A549 (cell line): ENCODE measurements at regions not wholly inside any gene's neighbourhood (a gene's known extent, or its start where the extent isn't known, plus 50 kb on each side); places are given as distances from the start of the nearest gene placed in this dataset.

Source experiments
- CHD2 ChIP-seq: fragments of 150-350 bp; IDR thresholded peaks from 2 replicates; pipeline ENCODE4 v1.6.1; 2014; ENCODE audit warnings: low read length; ENCODE audit not compliant: partially characterized antibody
- EP300 ChIP-seq, 2 experiments: fragments of >200 bp; sonication (Bioruptor Twin); formaldehyde crosslinking; IDR thresholded peaks; 2 replicates in 1 of 2; 3 replicates in 1 of 2; pipeline ENCODE4 v1.6.1; 2016 to 2017
- MYC ChIP-seq: IDR thresholded peaks from 2 replicates; pipeline ENCODE4 v1.6.1; 2012; ENCODE audit warnings: mild to moderate bottlenecking, inconsistent platforms, low read length, improper control_type of control experiment, borderline replicate concordance
- PHF8 ChIP-seq: fragments of 200-600 bp; sonication (generic); IDR thresholded peaks from 2 replicates; pipeline ENCODE4 v1.6.1; 2016; ENCODE audit warnings: low read depth, mild to moderate bottlenecking, antibody characterized with exemption, moderate library complexity, borderline replicate concordance
- POLR2A ChIP-seq: IDR thresholded peaks from 2 replicates; pipeline ENCODE4 v1.6.1; 2012; ENCODE audit warnings: mild to moderate bottlenecking, low read length
- RFX5 ChIP-seq: fragments of 450-650 bp; IDR thresholded peaks from 2 replicates; pipeline ENCODE4 v1.7.1; 2014; ENCODE audit warnings: antibody characterized with exemption, mild to moderate bottlenecking, moderate library complexity
- TF ChIP-seq, protein P1 (sequence below): fragments of >200 bp; sonication (Bioruptor Twin); formaldehyde crosslinking; IDR thresholded peaks from 3 replicates; pipeline ENCODE4 v1.5.1; 2016
- TF ChIP-seq, protein P2 (sequence below): IDR thresholded peaks from 2 replicates; pipeline ENCODE4 v1.6.1; 2012
- TF ChIP-seq, protein P3 (sequence below): fragments of 450-650 bp; IDR thresholded peaks from 2 replicates; pipeline ENCODE4 v1.6.1; 2014; ENCODE audit warnings: antibody characterized with exemption
- TF ChIP-seq, protein P4 (sequence below): fragments of 200-600 bp; sonication (generic); IDR thresholded peaks from 2 replicates; pipeline ENCODE4 v1.6.1; 2016; ENCODE audit warnings: antibody characterized with exemption, mild to moderate bottlenecking, moderate library complexity
- TF ChIP-seq, protein P5 (sequence below): IDR thresholded peaks from 2 replicates; pipeline ENCODE4 v1.6.1; 2012; ENCODE audit warnings: low read depth, borderline replicate concordance

DNA sequence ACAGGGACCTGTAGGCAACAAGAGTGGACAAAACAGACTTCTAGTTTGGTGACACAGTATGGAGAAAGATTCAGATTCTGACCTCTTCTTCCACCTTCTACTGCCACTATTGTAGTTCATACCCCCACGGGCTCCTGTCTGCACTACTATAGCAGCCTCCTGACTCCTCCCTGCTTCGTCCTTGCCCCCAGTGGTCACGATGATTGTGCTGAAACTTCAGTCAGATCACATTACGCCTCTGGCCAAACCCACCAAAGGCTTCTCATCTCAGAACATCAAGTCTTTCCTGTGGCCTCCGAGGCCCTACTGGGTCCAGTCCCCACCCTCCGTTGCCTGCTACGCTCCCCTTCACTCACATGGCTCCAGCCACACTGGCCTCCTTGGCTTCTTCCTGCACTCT is 147.6 kb downstream of the CYP26B1 start:
- TF ChIP-seq MYC (no peak), RFX5 (no peak), EP300 (IDR thresholded peaks at IDR 0.05) (no peak), CHD2 (no peak), PHF8 (no peak), POLR2A (no peak)
- TF ChIP-seq, protein P1, sequence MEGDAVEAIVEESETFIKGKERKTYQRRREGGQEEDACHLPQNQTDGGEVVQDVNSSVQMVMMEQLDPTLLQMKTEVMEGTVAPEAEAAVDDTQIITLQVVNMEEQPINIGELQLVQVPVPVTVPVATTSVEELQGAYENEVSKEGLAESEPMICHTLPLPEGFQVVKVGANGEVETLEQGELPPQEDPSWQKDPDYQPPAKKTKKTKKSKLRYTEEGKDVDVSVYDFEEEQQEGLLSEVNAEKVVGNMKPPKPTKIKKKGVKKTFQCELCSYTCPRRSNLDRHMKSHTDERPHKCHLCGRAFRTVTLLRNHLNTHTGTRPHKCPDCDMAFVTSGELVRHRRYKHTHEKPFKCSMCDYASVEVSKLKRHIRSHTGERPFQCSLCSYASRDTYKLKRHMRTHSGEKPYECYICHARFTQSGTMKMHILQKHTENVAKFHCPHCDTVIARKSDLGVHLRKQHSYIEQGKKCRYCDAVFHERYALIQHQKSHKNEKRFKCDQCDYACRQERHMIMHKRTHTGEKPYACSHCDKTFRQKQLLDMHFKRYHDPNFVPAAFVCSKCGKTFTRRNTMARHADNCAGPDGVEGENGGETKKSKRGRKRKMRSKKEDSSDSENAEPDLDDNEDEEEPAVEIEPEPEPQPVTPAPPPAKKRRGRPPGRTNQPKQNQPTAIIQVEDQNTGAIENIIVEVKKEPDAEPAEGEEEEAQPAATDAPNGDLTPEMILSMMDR, result no peak
- TF ChIP-seq, protein P2, sequence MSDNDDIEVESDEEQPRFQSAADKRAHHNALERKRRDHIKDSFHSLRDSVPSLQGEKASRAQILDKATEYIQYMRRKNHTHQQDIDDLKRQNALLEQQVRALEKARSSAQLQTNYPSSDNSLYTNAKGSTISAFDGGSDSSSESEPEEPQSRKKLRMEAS, result no peak
- TF ChIP-seq, protein P3, sequence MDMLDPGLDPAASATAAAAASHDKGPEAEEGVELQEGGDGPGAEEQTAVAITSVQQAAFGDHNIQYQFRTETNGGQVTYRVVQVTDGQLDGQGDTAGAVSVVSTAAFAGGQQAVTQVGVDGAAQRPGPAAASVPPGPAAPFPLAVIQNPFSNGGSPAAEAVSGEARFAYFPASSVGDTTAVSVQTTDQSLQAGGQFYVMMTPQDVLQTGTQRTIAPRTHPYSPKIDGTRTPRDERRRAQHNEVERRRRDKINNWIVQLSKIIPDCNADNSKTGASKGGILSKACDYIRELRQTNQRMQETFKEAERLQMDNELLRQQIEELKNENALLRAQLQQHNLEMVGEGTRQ, result no peak
- TF ChIP-seq, protein P4, sequence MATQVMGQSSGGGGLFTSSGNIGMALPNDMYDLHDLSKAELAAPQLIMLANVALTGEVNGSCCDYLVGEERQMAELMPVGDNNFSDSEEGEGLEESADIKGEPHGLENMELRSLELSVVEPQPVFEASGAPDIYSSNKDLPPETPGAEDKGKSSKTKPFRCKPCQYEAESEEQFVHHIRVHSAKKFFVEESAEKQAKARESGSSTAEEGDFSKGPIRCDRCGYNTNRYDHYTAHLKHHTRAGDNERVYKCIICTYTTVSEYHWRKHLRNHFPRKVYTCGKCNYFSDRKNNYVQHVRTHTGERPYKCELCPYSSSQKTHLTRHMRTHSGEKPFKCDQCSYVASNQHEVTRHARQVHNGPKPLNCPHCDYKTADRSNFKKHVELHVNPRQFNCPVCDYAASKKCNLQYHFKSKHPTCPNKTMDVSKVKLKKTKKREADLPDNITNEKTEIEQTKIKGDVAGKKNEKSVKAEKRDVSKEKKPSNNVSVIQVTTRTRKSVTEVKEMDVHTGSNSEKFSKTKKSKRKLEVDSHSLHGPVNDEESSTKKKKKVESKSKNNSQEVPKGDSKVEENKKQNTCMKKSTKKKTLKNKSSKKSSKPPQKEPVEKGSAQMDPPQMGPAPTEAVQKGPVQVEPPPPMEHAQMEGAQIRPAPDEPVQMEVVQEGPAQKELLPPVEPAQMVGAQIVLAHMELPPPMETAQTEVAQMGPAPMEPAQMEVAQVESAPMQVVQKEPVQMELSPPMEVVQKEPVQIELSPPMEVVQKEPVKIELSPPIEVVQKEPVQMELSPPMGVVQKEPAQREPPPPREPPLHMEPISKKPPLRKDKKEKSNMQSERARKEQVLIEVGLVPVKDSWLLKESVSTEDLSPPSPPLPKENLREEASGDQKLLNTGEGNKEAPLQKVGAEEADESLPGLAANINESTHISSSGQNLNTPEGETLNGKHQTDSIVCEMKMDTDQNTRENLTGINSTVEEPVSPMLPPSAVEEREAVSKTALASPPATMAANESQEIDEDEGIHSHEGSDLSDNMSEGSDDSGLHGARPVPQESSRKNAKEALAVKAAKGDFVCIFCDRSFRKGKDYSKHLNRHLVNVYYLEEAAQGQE, result no peak
- TF ChIP-seq, protein P5, sequence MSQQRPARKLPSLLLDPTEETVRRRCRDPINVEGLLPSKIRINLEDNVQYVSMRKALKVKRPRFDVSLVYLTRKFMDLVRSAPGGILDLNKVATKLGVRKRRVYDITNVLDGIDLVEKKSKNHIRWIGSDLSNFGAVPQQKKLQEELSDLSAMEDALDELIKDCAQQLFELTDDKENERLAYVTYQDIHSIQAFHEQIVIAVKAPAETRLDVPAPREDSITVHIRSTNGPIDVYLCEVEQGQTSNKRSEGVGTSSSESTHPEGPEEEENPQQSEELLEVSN, result no peak
